ENCODE measurements at regions not wholly inside any gene's neighbourhood (a gene's known extent, or its start where the extent isn't known, plus 50 kb on each side); places are given as distances from the start of the nearest gene placed in this dataset.
"Not testable (repeated sequence)": the region's sequence is repeated elsewhere in the genome, so short reads cannot be mapped to it uniquely, and the experiment has no call there.

- H3K9me3 Mint-ChIP-seq; ATAC-seq (replicated peaks in 1 of 2); H3K27me3 Mint-ChIP-seq (ENCODE audit: low read depth); H3K4me1 Mint-ChIP-seq (ENCODE audit: low read depth); H3K36me3 Mint-ChIP-seq (ENCODE audit: insufficient read depth in 2 of 2); DNase-seq; H3K4me3 Mint-ChIP-seq; H3K27ac Mint-ChIP-seq: not testable (repeated sequence)
Measured at GRCh38 chr21:5117135-5117534, 5404.2 kb upstream of the TPTE start.

- DNase-seq; H3K4me1 Mint-ChIP-seq (ENCODE audit: low read depth); H3K36me3 Mint-ChIP-seq (ENCODE audit: insufficient read depth in 2 of 2); H3K27me3 Mint-ChIP-seq (ENCODE audit: low read depth); H3K9me3 Mint-ChIP-seq; H3K27ac Mint-ChIP-seq; H3K4me3 Mint-ChIP-seq: not testable (repeated sequence)
- ATAC-seq (replicated peaks in 1 of 2), result peak; percentile 1 to 12
Measured at GRCh38 chr21:5117666-5118295, 5403.6 kb upstream of the TPTE start.

GRCh38 chr21:5118296-5118679 is 5403.1 kb upstream of the TPTE start:
- not testable (repeated sequence) for H3K4me1 Mint-ChIP-seq (ENCODE audit: low read depth); H3K27me3 Mint-ChIP-seq (ENCODE audit: low read depth); H3K36me3 Mint-ChIP-seq (ENCODE audit: insufficient read depth in 2 of 2); H3K27ac Mint-ChIP-seq; H3K4me3 Mint-ChIP-seq; H3K9me3 Mint-ChIP-seq
- ATAC-seq (replicated peaks in 1 of 2) (peak; percentile 48 to 57), DNase-seq (peak in 1 of 2 donors; percentile 14)

- H3K9me3 Mint-ChIP-seq; H3K4me1 Mint-ChIP-seq (ENCODE audit: low read depth); H3K36me3 Mint-ChIP-seq (ENCODE audit: insufficient read depth in 2 of 2); H3K4me3 Mint-ChIP-seq; DNase-seq; H3K27ac Mint-ChIP-seq; H3K27me3 Mint-ChIP-seq (ENCODE audit: low read depth); ATAC-seq (replicated peaks in 1 of 2): not testable (repeated sequence)
Measured at GRCh38 chr21:5119179-5119578, 5402.2 kb upstream of the TPTE start.

GRCh38 chr21:5121399-5121798 is 5400.0 kb upstream of the TPTE start:
- not testable (repeated sequence) for H3K4me3 Mint-ChIP-seq; H3K9me3 Mint-ChIP-seq; DNase-seq; ATAC-seq (replicated peaks in 1 of 2); H3K4me1 Mint-ChIP-seq (ENCODE audit: low read depth); H3K36me3 Mint-ChIP-seq (ENCODE audit: insufficient read depth in 2 of 2); H3K27ac Mint-ChIP-seq; H3K27me3 Mint-ChIP-seq (ENCODE audit: low read depth)

GRCh38 chr21:5121849-5122248 is 5399.5 kb upstream of the TPTE start:
- not testable (repeated sequence) for H3K36me3 Mint-ChIP-seq (ENCODE audit: insufficient read depth in 2 of 2); ATAC-seq (replicated peaks in 1 of 2); DNase-seq; H3K27me3 Mint-ChIP-seq (ENCODE audit: low read depth); H3K9me3 Mint-ChIP-seq; H3K4me1 Mint-ChIP-seq (ENCODE audit: low read depth); H3K27ac Mint-ChIP-seq
- H3K4me3 Mint-ChIP-seq, result peak overlapping the region in 1 of 2 donors; percentile 43

GRCh38 chr21:5123655-5124054 is 5397.7 kb upstream of the TPTE start:
- ATAC-seq (replicated peaks in 1 of 2) (peak; percentile 68 to 71), DNase-seq (peak; percentile 79 to 86)
- H3K36me3 Mint-ChIP-seq (ENCODE audit: insufficient read depth in 2 of 2); H3K4me3 Mint-ChIP-seq; H3K4me1 Mint-ChIP-seq (ENCODE audit: low read depth); H3K9me3 Mint-ChIP-seq; H3K27ac Mint-ChIP-seq; H3K27me3 Mint-ChIP-seq (ENCODE audit: low read depth): not testable (repeated sequence)

- H3K9me3 Mint-ChIP-seq; H3K27ac Mint-ChIP-seq; H3K27me3 Mint-ChIP-seq (ENCODE audit: low read depth); H3K4me1 Mint-ChIP-seq (ENCODE audit: low read depth); H3K36me3 Mint-ChIP-seq (ENCODE audit: insufficient read depth in 2 of 2): not testable (repeated sequence)
- ATAC-seq (replicated peaks in 1 of 2) (peak; percentile 89 to 91), DNase-seq (peak; percentile 97 to 100)
- peak overlapping the region in 1 of 2 donors; percentile 32 for H3K4me3 Mint-ChIP-seq
Measured at GRCh38 chr21:5128261-5128660, 5393.1 kb upstream of the TPTE start.

GRCh38 chr21:5133824-5134223 is 5387.6 kb upstream of the TPTE start:
- not testable (repeated sequence) for H3K4me3 Mint-ChIP-seq; H3K4me1 Mint-ChIP-seq (ENCODE audit: low read depth); DNase-seq; H3K9me3 Mint-ChIP-seq; ATAC-seq (replicated peaks in 1 of 2); H3K27ac Mint-ChIP-seq; H3K27me3 Mint-ChIP-seq (ENCODE audit: low read depth); H3K36me3 Mint-ChIP-seq (ENCODE audit: insufficient read depth in 2 of 2)

GRCh38 chr21:5136406-5136805 is 5385.0 kb upstream of the TPTE start:
- H3K27me3 Mint-ChIP-seq (ENCODE audit: low read depth); H3K27ac Mint-ChIP-seq; H3K4me1 Mint-ChIP-seq (ENCODE audit: low read depth); H3K4me3 Mint-ChIP-seq; H3K9me3 Mint-ChIP-seq; ATAC-seq (replicated peaks in 1 of 2); H3K36me3 Mint-ChIP-seq (ENCODE audit: insufficient read depth in 2 of 2); DNase-seq: not testable (repeated sequence)

GRCh38 chr21:5137006-5137405 is 5384.4 kb upstream of the TPTE start:
- not testable (repeated sequence) for H3K27ac Mint-ChIP-seq; ATAC-seq (replicated peaks in 1 of 2); H3K9me3 Mint-ChIP-seq; H3K4me1 Mint-ChIP-seq (ENCODE audit: low read depth); DNase-seq; H3K4me3 Mint-ChIP-seq; H3K36me3 Mint-ChIP-seq (ENCODE audit: insufficient read depth in 2 of 2); H3K27me3 Mint-ChIP-seq (ENCODE audit: low read depth)

- not testable (repeated sequence) for H3K9me3 Mint-ChIP-seq; H3K36me3 Mint-ChIP-seq (ENCODE audit: insufficient read depth in 2 of 2); H3K27me3 Mint-ChIP-seq (ENCODE audit: low read depth); H3K27ac Mint-ChIP-seq; H3K4me1 Mint-ChIP-seq (ENCODE audit: low read depth); H3K4me3 Mint-ChIP-seq; ATAC-seq (replicated peaks in 1 of 2); DNase-seq
Measured at GRCh38 chr21:5138687-5139086, 5382.7 kb upstream of the TPTE start.

- H3K9me3 Mint-ChIP-seq; H3K4me3 Mint-ChIP-seq; DNase-seq; ATAC-seq (replicated peaks in 1 of 2); H3K36me3 Mint-ChIP-seq (ENCODE audit: insufficient read depth in 2 of 2); H3K27ac Mint-ChIP-seq; H3K27me3 Mint-ChIP-seq (ENCODE audit: low read depth); H3K4me1 Mint-ChIP-seq (ENCODE audit: low read depth): not testable (repeated sequence)
Measured at GRCh38 chr21:5139528-5139927, 5381.9 kb upstream of the TPTE start.

GRCh38 chr21:5143011-5143410 is 5378.4 kb upstream of the TPTE start:
- H3K27ac Mint-ChIP-seq; DNase-seq; H3K9me3 Mint-ChIP-seq; H3K4me1 Mint-ChIP-seq (ENCODE audit: low read depth); H3K36me3 Mint-ChIP-seq (ENCODE audit: insufficient read depth in 2 of 2); ATAC-seq (replicated peaks in 1 of 2); H3K27me3 Mint-ChIP-seq (ENCODE audit: low read depth); H3K4me3 Mint-ChIP-seq: not testable (repeated sequence)
